Upper lobe of left lung (tissue), 6 donors: ENCODE measurements at regions not wholly inside any gene's neighbourhood (a gene's known extent, or its start where the extent isn't known, plus 50 kb on each side); places are given as distances from the start of the nearest gene placed in this dataset.

ENCODE experiments used
- ATAC-seq, 2 donors: fragments of 200-7000 bp; cut with Tn5 transposase; one replicate each; pipeline ENCODE4 v1.9.1; 2022; ENCODE audit warnings: mild to moderate bottlenecking in 2 of 2, moderate library complexity in 2 of 2; ENCODE audit not compliant: low FRiP score in 2 of 2
- DNase-seq, 2 donors: peaks; one replicate each; pipeline ENCODE4 v3.0.0-alpha.2; 2019 to 2020
- H3K27ac ChIP-seq, 4 donors: fragments of 200-600 bp; sonication (generic); one replicate each; pipeline ENCODE4 v1.5.1; 2016 to 2019
- H3K27me3 ChIP-seq, 4 donors: fragments of 200-600 bp; sonication (generic); one replicate each; pipeline ENCODE4 v1.5.1; 2017 to 2019
- H3K36me3 ChIP-seq, 4 donors: fragments of 200-600 bp; sonication (generic); one replicate each; pipeline ENCODE4 v1.5.1; 2016 to 2019
- H3K4me1 ChIP-seq, 4 donors: fragments of 200-600 bp; sonication (generic); one replicate each; pipeline ENCODE4 v1.5.1; 2018 to 2019
- H3K4me3 ChIP-seq, 4 donors: fragments of 200-600 bp; sonication (generic); one replicate each; pipeline ENCODE4 v1.5.1; 2017 to 2019; ENCODE audit warnings: mild to moderate bottlenecking in 2 of 4, moderate library complexity in 1 of 4
- H3K9me3 ChIP-seq, 4 donors: fragments of 200-600 bp; sonication (generic); one replicate each; pipeline ENCODE4 v1.5.1; 2018 to 2019
- CTCF ChIP-seq, 6 experiments: fragments of 450-650 bp in 4 of 6; fragments of 200-600 bp in 2 of 6; sonication (generic) in 2 of 6; IDR thresholded peaks; one replicate each; pipeline ENCODE4 v1.5.1; 2016 to 2019; ENCODE audit warnings: antibody characterized with exemption in 6 of 6
- EP300 ChIP-seq, 4 donors: sonication (generic); formaldehyde crosslinking; IDR thresholded peaks; one replicate each; pipeline ENCODE4 v1.5.1; 2017; ENCODE audit warnings: antibody characterized with exemption in 4 of 4, control low read depth in 2 of 4
- POLR2A ChIP-seq, 4 donors: fragments of 450-650 bp; IDR thresholded peaks; one replicate each; pipeline ENCODE4 v1.5.1; 2016 to 2017; ENCODE audit warnings: antibody characterized with exemption in 4 of 4, mild to moderate bottlenecking in 2 of 4
- POLR2AphosphoS5 ChIP-seq, 2 donors: sonication (generic); formaldehyde crosslinking; IDR thresholded peaks; one replicate each; pipeline ENCODE4 v1.5.1; 2017; ENCODE audit warnings: antibody characterized with exemption in 2 of 2
- WGBS, 2 donors: methylation state at CpG; one replicate each; pipeline ENCODE4 v1.1.5; 2017 to 2018; 5-methylcytosine and 5-hydroxymethylcytosine counted together
- donor health status: DM: no; HTN: no; CAD: no; lungs with moderate emphysema.
- donor health status: DM: no; HTN: yes; CAD: no; lungs with severe emphysema.

GRCh38 chr15:69606144-69606543, 153.5 kb downstream of the RPLP1 start:
- TF ChIP-seq POLR2AphosphoS5 (IDR thresholded peaks at IDR 0.05) (no peak), CTCF (IDR thresholded peaks at IDR 0.05) (no peak), POLR2A (IDR thresholded peaks at IDR 0.05) (no peak), EP300 (IDR thresholded peaks at IDR 0.05) (no peak)
- DNase-seq, result peak in 1 of 2 donors; percentile 14
- Histone ChIP-seq H3K27me3 (no peaks in the 10 kb centered on the region), H3K4me1 (peaks cover 0 to 5% (median 2%) of the 10 kb centered on the region in 4 donors), H3K36me3 (no peaks in the 10 kb centered on the region), H3K27ac (no peak overlapping the region), H3K4me3 (no peak overlapping the region), H3K9me3 (no peaks in the 10 kb centered on the region)
- no peak for ATAC-seq
- WGBS, 2 donors, result 66 to 73% methylated on average over 5 of the region's 5 CpGs

GRCh38 chr15:69606921-69607500, 154.4 kb downstream of the RPLP1 start:
- TF ChIP-seq POLR2A (IDR thresholded peaks at IDR 0.05) (no peak), EP300 (IDR thresholded peaks at IDR 0.05) (no peak)
- Histone ChIP-seq H3K4me3 (no peak overlapping the region), H3K36me3 (no peaks in the 10 kb centered on the region), H3K4me1 (peaks cover 0 to 5% (median 2%) of the 10 kb centered on the region in 4 donors), H3K9me3 (no peaks in the 10 kb centered on the region), H3K27me3 (no peaks in the 10 kb centered on the region), H3K27ac (no peak overlapping the region)
- DNase-seq, result peak in 1 of 2 donors; percentile 50
- 59% methylated on average over 11 of the region's 11 CpGs for WGBS, 2 donors
- ATAC-seq, result peak; percentile 40 to 74

GRCh38 chr15:69608661-69609060, 156.0 kb downstream of the RPLP1 start:
- peak in 1 of 2 donors; percentile 2 for DNase-seq
- no peaks in the 10 kb centered on the region for H3K36me3 ChIP-seq
- H3K4me3 ChIP-seq, result no peak overlapping the region
- H3K27me3 ChIP-seq, result no peaks in the 10 kb centered on the region
- no peak for ATAC-seq
- H3K9me3 ChIP-seq, result no peaks in the 10 kb centered on the region
- WGBS, 2 donors, result 81 to 85% methylated on average over 4 of the region's 4 CpGs
- no peak for TF ChIP-seq POLR2AphosphoS5 (IDR thresholded peaks at IDR 0.05)
- TF ChIP-seq EP300 (IDR thresholded peaks at IDR 0.05), result no peak
- no peak for TF ChIP-seq POLR2A (IDR thresholded peaks at IDR 0.05)
- peaks cover 0 to 5% (median 2%) of the 10 kb centered on the region in 4 donors for H3K4me1 ChIP-seq
- no peak overlapping the region for H3K27ac ChIP-seq

- Histone ChIP-seq H3K27ac (no peak overlapping the region), H3K36me3 (no peaks in the 10 kb centered on the region), H3K9me3 (no peaks in the 10 kb centered on the region), H3K4me1 (no peaks in the 10 kb centered on the region), H3K27me3 (no peaks in the 10 kb centered on the region), H3K4me3 (no peak overlapping the region)
- ATAC-seq, result peak in 1 of 2 donors; percentile 39
- TF ChIP-seq EP300 (IDR thresholded peaks at IDR 0.05), result no peak
- TF ChIP-seq POLR2A (IDR thresholded peaks at IDR 0.05), result no peak
- no peak for TF ChIP-seq CTCF (IDR thresholded peaks at IDR 0.05)
- no peak for TF ChIP-seq POLR2AphosphoS5 (IDR thresholded peaks at IDR 0.05)
- WGBS, 2 donors, result 67 to 68% methylated on average over 5 of the region's 5 CpGs
- DNase-seq, result peak in 1 of 2 donors; percentile 22
Observed at GRCh38 chr15:69609176-69609575, 156.6 kb downstream of the RPLP1 start.

- Histone ChIP-seq H3K36me3 (no peaks in the 10 kb centered on the region), H3K27ac (no peak overlapping the region), H3K9me3 (no peaks in the 10 kb centered on the region), H3K4me3 (no peak overlapping the region), H3K4me1 (no peaks in the 10 kb centered on the region), H3K27me3 (no peaks in the 10 kb centered on the region)
- ATAC-seq, result no peak
- peak in 1 of 2 donors; percentile 4 for DNase-seq
- TF ChIP-seq POLR2AphosphoS5 (IDR thresholded peaks at IDR 0.05) (no peak), CTCF (IDR thresholded peaks at IDR 0.05) (no peak), EP300 (IDR thresholded peaks at IDR 0.05) (no peak), POLR2A (IDR thresholded peaks at IDR 0.05) (no peak)
- 92 to 93% methylated on average over 5 of the region's 5 CpGs for WGBS, 2 donors
Observed at GRCh38 chr15:69609776-69610175, 157.2 kb downstream of the RPLP1 start.

- Histone ChIP-seq H3K27ac (no peak overlapping the region), H3K4me1 (no peaks in the 10 kb centered on the region), H3K27me3 (no peaks in the 10 kb centered on the region), H3K36me3 (no peaks in the 10 kb centered on the region), H3K4me3 (no peak overlapping the region), H3K9me3 (no peaks in the 10 kb centered on the region)
- ATAC-seq, result no peak
- DNase-seq, result peak in 1 of 2 donors; percentile 12
- TF ChIP-seq EP300 (IDR thresholded peaks at IDR 0.05) (peak in 1 of 4 donors; percentile 35), CTCF (IDR thresholded peaks at IDR 0.05) (no peak), POLR2A (IDR thresholded peaks at IDR 0.05) (peak in 1 of 4 donors; percentile 13)
Observed at GRCh38 chr15:69610277-69610676, 157.7 kb downstream of the RPLP1 start.
